Neuronal stem cell (in vitro differentiated cells): ENCODE measurements at regions not wholly inside any gene's neighbourhood (a gene's known extent, or its start where the extent isn't known, plus 50 kb on each side); places are given as distances from the start of the nearest gene placed in this dataset.

Experiments
- DNase-seq: peaks from one replicate; pipeline ENCODE4 v3.0.0-alpha.2; 2013; ENCODE audit warnings: low spot score
- H2AFZ ChIP-seq: one replicate; pipeline ENCODE4 v1.6.1; 2013; ENCODE audit warnings: mild to moderate bottlenecking, low read length, inconsistent platforms
- H2AK5ac ChIP-seq: 2 replicates; pipeline ENCODE4 v1.6.1; 2013; ENCODE audit warnings: low read depth, mild to moderate bottlenecking, inconsistent platforms, low read length, moderate library complexity, mixed read lengths
- H2BK120ac ChIP-seq: 2 replicates; pipeline ENCODE4 v1.6.1; 2013; ENCODE audit warnings: low read depth, mild to moderate bottlenecking, inconsistent platforms, low read length, moderate library complexity, mixed read lengths
- H2BK12ac ChIP-seq: one replicate; pipeline ENCODE4 v1.6.1; 2013; ENCODE audit warnings: low read length, inconsistent platforms
- H2BK15ac ChIP-seq: 2 replicates; pipeline ENCODE4 v1.6.1; 2013; ENCODE audit warnings: mild to moderate bottlenecking, low read length, inconsistent platforms, mixed read lengths
- H2BK5ac ChIP-seq: one replicate; pipeline ENCODE4 v1.6.1; 2013; ENCODE audit warnings: inconsistent platforms, mild to moderate bottlenecking, low read length, moderate library complexity
- H3K14ac ChIP-seq: one replicate; pipeline ENCODE4 v1.6.1; 2013; ENCODE audit warnings: low read length, inconsistent platforms
- H3K18ac ChIP-seq: 2 replicates; pipeline ENCODE4 v1.6.1; 2013; ENCODE audit warnings: low read length, inconsistent platforms
- H3K23ac ChIP-seq: 2 replicates; pipeline ENCODE4 v1.6.1; 2013; ENCODE audit warnings: low read depth, mild to moderate bottlenecking, mixed read lengths, low read length, inconsistent platforms; ENCODE audit not compliant: poor library complexity
- H3K27ac ChIP-seq: replicated peaks from 3 replicates; pipeline ENCODE4 v1.5.1; 2013; ENCODE audit warnings: low read length, inconsistent platforms
- H3K27me3 ChIP-seq, 3 experiments: 2 replicates each; pipeline ENCODE4 v1.6.1; 2013; ENCODE audit warnings: low read length in 3 of 3, mild to moderate bottlenecking in 2 of 3, inconsistent platforms in 1 of 3, low read depth in 1 of 3, mixed read lengths in 1 of 3, moderate library complexity in 1 of 3; ENCODE audit not compliant: control insufficient read depth in 3 of 3, insufficient read depth in 3 of 3
- H3K36me3 ChIP-seq, 2 donors: replicated peaks in 1 of 2; 2 replicates each; pipeline ENCODE4 v1.6.1; 2013; ENCODE audit warnings: low read length in 2 of 2; ENCODE audit not compliant: control insufficient read depth in 2 of 2, insufficient read depth in 2 of 2
- H3K4ac ChIP-seq: 2 replicates; pipeline ENCODE4 v1.6.1; 2013; ENCODE audit warnings: inconsistent platforms, mild to moderate bottlenecking, low read length, moderate library complexity
- H3K4me1 ChIP-seq, 2 donors: 1 replicate in 1 of 2; 2 replicates in 1 of 2; pipeline ENCODE4 v1.6.1; 2013; ENCODE audit warnings: low read length in 2 of 2, low read depth in 1 of 2; ENCODE audit not compliant: control insufficient read depth in 2 of 2, insufficient read depth in 1 of 2
- H3K4me2 ChIP-seq: one replicate; pipeline ENCODE4 v1.6.1; 2013; ENCODE audit warnings: mild to moderate bottlenecking, low read length, inconsistent platforms; ENCODE audit not compliant: insufficient read depth, poor library complexity, severe bottlenecking
- H3K4me3 ChIP-seq, 2 donors: 2 replicates each; pipeline ENCODE4 v1.5.1; 2013; ENCODE audit warnings: low read length in 2 of 2, mild to moderate bottlenecking in 2 of 2, inconsistent platforms in 1 of 2, moderate library complexity in 1 of 2
- H3K79me1 ChIP-seq: one replicate; pipeline ENCODE4 v1.6.1; 2013; ENCODE audit warnings: low read depth, mild to moderate bottlenecking, inconsistent platforms, low read length, moderate library complexity
- H3K9ac ChIP-seq: one replicate; pipeline ENCODE4 v1.6.1; 2013; ENCODE audit warnings: mild to moderate bottlenecking, low read depth, low read length, inconsistent platforms; ENCODE audit not compliant: poor library complexity
- H3K9me3 ChIP-seq, 2 donors: replicated peaks in 1 of 2; 2 replicates each; pipeline versions ENCODE3 to v1.6.1; 2013; ENCODE audit warnings: low read length in 2 of 2, mild to moderate bottlenecking in 2 of 2, inconsistent platforms in 1 of 2, low read depth in 1 of 2, mixed read lengths in 1 of 2, moderate library complexity in 1 of 2; ENCODE audit not compliant: control insufficient read depth in 2 of 2, insufficient read depth in 1 of 2
- H4K8ac ChIP-seq: one replicate; pipeline ENCODE4 v1.6.1; 2013; ENCODE audit warnings: low read depth, mild to moderate bottlenecking, inconsistent platforms, low read length, moderate library complexity
- H4K91ac ChIP-seq: one replicate; pipeline ENCODE4 v1.6.1; 2013; ENCODE audit warnings: low read length, low read depth, mild to moderate bottlenecking, inconsistent platforms; ENCODE audit not compliant: poor library complexity
- WGBS, 2 donors: extraction: QIAGEN DNeasy Blood & Tissue Kit; methylation state at CpG; one replicate each; pipeline ENCODE4 v1.1.7; 2013; ENCODE audit warnings: missing lambda C conversion rate in 2 of 2, mixed read lengths in 1 of 2; ENCODE audit not compliant: insufficient read length in 2 of 2, insufficient replicate concordance in 1 of 2; ENCODE audit errors: extremely low coverage in 2 of 2; 5-methylcytosine and 5-hydroxymethylcytosine counted together

DNA sequence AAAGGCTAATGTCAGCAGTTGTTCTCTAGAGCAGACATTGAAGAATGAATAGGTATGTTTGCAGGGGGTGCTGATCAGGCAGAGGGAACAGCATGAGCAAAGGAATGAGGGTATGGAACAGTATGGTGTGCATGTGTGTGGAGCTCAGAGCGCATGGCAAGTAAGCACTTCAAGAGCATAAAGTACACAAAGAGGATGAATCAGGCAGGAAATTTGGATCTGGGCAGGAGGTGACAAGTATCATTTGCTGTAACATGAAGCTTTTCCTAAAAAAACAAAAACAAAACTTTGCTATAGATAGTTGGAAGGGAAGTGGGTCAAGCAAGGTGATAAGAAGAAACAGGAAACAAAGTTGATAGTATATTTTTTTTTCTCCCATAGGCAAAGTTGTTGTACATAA lies 746.8 kb downstream of the HDGFL1 start:
- Histone ChIP-seq H3K27me3 (no peaks in the 10 kb centered on the region), H2AK5ac (no peak overlapping the region), H2BK5ac (no peak overlapping the region), H3K18ac (no peak overlapping the region), H3K4me3 (no peak overlapping the region), H4K91ac (no peak overlapping the region), H2AFZ (no peak overlapping the region), H3K27ac (no peak overlapping the region), H4K8ac (no peak overlapping the region), H2BK120ac (no peak overlapping the region), H3K9me3 (no peaks in the 10 kb centered on the region), H3K9ac (no peak overlapping the region), H3K79me1 (no peaks in the 10 kb centered on the region), H3K14ac (no peak overlapping the region), H2BK12ac (no peak overlapping the region), H3K4me1 (no peaks in the 10 kb centered on the region), H3K4ac (no peak overlapping the region), H3K23ac (no peak overlapping the region), H2BK15ac (no peak overlapping the region), H3K36me3 (no peaks in the 10 kb centered on the region), H3K4me2 (no peak overlapping the region)
- no CpG with 5 or more reads among the region's 1 CpG for WGBS, 2 donors
- DNase-seq = no peak

DNA sequence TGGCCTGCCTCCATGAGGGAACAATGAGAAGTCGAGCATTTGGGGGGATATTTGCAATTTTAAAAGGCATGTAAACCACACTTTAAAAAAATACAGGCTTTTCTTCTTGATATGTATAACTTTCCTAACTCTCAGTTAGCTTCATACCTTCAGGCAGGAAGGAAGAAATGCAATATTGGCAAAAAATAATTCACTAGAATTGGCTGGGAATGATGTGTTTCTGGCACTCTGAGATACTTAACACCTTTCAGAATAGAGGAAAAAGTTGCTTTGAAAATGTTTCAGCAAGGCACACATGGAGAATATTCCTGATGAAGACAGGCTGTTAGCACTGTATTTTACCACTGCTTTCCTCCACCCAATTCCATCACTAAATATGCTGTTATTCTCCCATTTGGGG lies 747.6 kb downstream of the HDGFL1 start:
- H3K27me3 ChIP-seq = no peaks in the 10 kb centered on the region
- H3K4me1 ChIP-seq = no peaks in the 10 kb centered on the region
- H4K8ac ChIP-seq = no peak overlapping the region
- no peaks in the 10 kb centered on the region for H3K36me3 ChIP-seq
- no peak overlapping the region for H3K4me2 ChIP-seq
- no peak overlapping the region for H3K18ac ChIP-seq
- no peak overlapping the region for H3K27ac ChIP-seq
- no peak for DNase-seq
- no peak overlapping the region for H3K4ac ChIP-seq
- WGBS, 2 donors = no CpG with 5 or more reads among the region's 1 CpG
- H2AFZ ChIP-seq = no peak overlapping the region
- no peak overlapping the region for H4K91ac ChIP-seq
- H3K9me3 ChIP-seq = no peaks in the 10 kb centered on the region
- no peak overlapping the region for H2BK12ac ChIP-seq
- no peak overlapping the region for H3K14ac ChIP-seq
- no peak overlapping the region for H3K23ac ChIP-seq
- H2BK15ac ChIP-seq = no peak overlapping the region
- no peak overlapping the region for H2BK5ac ChIP-seq
- no peaks in the 10 kb centered on the region for H3K79me1 ChIP-seq
- no peak overlapping the region for H3K9ac ChIP-seq
- H2BK120ac ChIP-seq = no peak overlapping the region
- no peak overlapping the region for H3K4me3 ChIP-seq
- H2AK5ac ChIP-seq = no peak overlapping the region

DNA sequence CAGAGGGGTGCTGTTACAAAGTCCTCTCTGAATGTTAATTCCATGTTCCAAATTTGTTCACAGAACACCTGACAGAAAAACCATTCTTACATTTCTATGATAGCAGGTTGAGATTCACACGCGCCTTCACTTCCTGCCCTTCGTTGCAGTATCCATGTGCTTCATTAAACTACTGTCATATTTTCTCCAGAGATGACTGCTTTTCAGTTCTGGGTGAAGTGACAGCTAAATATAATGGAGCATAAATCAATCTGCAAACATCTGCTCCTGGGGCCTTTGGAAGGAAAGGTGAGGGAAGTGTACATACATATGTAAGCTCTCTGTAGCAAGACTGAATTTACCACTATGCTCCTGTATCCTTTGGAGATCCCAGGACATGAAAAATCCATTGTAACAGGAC lies 750.2 kb downstream of the HDGFL1 start:
- no peak overlapping the region for H2BK12ac ChIP-seq
- no peaks in the 10 kb centered on the region for H3K4me1 ChIP-seq
- H3K23ac ChIP-seq = no peak overlapping the region
- no peak overlapping the region for H2BK15ac ChIP-seq
- DNase-seq = no peak
- H2AK5ac ChIP-seq = no peak overlapping the region
- H3K27ac ChIP-seq = no peak overlapping the region
- no peak overlapping the region for H3K4me2 ChIP-seq
- H3K27me3 ChIP-seq = no peaks in the 10 kb centered on the region
- no peak overlapping the region for H4K91ac ChIP-seq
- no peak overlapping the region for H3K4ac ChIP-seq
- H3K36me3 ChIP-seq = no peaks in the 10 kb centered on the region
- H3K9me3 ChIP-seq = no peaks in the 10 kb centered on the region
- H3K14ac ChIP-seq = no peak overlapping the region
- H3K9ac ChIP-seq = no peak overlapping the region
- H2AFZ ChIP-seq = no peak overlapping the region
- WGBS, 2 donors = no CpG with 5 or more reads among the region's 3 CpGs
- H2BK120ac ChIP-seq = no peak overlapping the region
- H3K79me1 ChIP-seq = no peaks in the 10 kb centered on the region
- no peak overlapping the region for H3K4me3 ChIP-seq
- H2BK5ac ChIP-seq = no peak overlapping the region
- no peak overlapping the region for H4K8ac ChIP-seq
- H3K18ac ChIP-seq = no peak overlapping the region

DNA sequence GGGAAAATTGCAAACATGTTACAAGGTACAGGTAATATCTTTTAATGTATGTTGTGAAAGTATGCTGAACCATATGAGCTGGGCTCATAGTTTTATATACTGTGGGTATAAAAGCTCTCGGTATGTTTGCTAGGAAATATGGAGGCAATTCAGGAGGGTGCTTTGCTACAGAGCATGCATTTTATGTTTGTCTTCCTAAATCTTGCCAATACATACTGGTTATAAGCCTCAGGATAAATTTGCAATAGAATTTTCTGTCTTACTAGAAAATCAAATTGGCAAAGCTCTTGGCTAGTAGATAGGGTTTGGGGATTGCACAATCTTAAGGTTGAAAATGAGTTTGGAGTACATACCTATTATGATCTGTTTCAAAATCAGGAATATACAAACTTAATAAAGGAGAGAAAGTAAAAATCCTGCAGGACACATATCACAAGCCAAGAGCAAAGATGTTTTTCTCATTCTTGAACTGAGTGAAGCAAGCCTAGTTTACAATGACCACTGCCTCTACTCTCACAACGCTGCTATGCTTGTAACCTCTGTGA lies 751.2 kb downstream of the HDGFL1 start:
- Histone ChIP-seq H3K9ac (no peak overlapping the region), H3K9me3 (no peaks in the 10 kb centered on the region), H3K4me3 (no peak overlapping the region), H3K79me1 (no peaks in the 10 kb centered on the region), H3K23ac (no peak overlapping the region), H4K8ac (no peak overlapping the region), H2BK120ac (no peak overlapping the region), H3K4me1 (no peaks in the 10 kb centered on the region), H2AFZ (no peak overlapping the region), H3K14ac (no peak overlapping the region), H3K18ac (no peak overlapping the region), H3K4me2 (no peak overlapping the region), H3K27ac (no peak overlapping the region), H2AK5ac (no peak overlapping the region), H3K36me3 (no peaks in the 10 kb centered on the region), H2BK5ac (no peak overlapping the region), H2BK15ac (no peak overlapping the region), H3K27me3 (no peaks in the 10 kb centered on the region), H2BK12ac (no peak overlapping the region), H4K91ac (no peak overlapping the region), H3K4ac (no peak overlapping the region)
- DNase-seq = no peak
- no CpG with 5 or more reads among the region's 2 CpGs for WGBS, 2 donors
